DND-41 (cell line): ENCODE measurements at regions not wholly inside any gene's neighbourhood (a gene's known extent, or its start where the extent isn't known, plus 50 kb on each side); places are given as distances from the start of the nearest gene placed in this dataset.
"Not testable (repeated sequence)": the region's sequence is repeated elsewhere in the genome, so short reads cannot be mapped to it uniquely, and the experiment has no call there.

Experiments
- ATAC-seq: fragments of 200-7000 bp; cut with Tn5 transposase; 3 replicates; pipeline ENCODE4 v1.9.1; 2021; ENCODE audit warnings: low read depth; ENCODE audit not compliant: insufficient read depth
- DNase-seq: peaks from one replicate; pipeline ENCODE4 v3.0.0-alpha.2; 2020
- H2AFZ ChIP-seq: 2 replicates; pipeline ENCODE4 v1.6.0; 2012; ENCODE audit warnings: low read depth, low read length
- H3K27ac ChIP-seq: 2 replicates; pipeline ENCODE4 v1.5.1; 2012; ENCODE audit warnings: low read length, inconsistent platforms
- H3K27me3 ChIP-seq: fragments of 200-600 bp; sonication (generic); 2 replicates; pipeline ENCODE4 v1.6.0; 2012; ENCODE audit warnings: low read length, mild to moderate bottlenecking, inconsistent platforms; ENCODE audit not compliant: insufficient read depth, poor library complexity
- H3K36me3 ChIP-seq: 2 replicates; pipeline ENCODE4 v1.5.1; 2012; ENCODE audit warnings: low read length, inconsistent platforms; ENCODE audit not compliant: insufficient read depth
- H3K4me1 ChIP-seq: 2 replicates; pipeline ENCODE4 v1.5.1; 2012; ENCODE audit warnings: mild to moderate bottlenecking, low read length; ENCODE audit not compliant: insufficient read depth
- H3K4me2 ChIP-seq: 2 replicates; pipeline ENCODE4 v1.6.0; 2012; ENCODE audit warnings: mild to moderate bottlenecking, moderate library complexity, low read length, inconsistent platforms; ENCODE audit not compliant: insufficient read depth
- H3K4me3 ChIP-seq, 2 experiments: fragments of 200-600 bp in 1 of 2; shearing (Covaris generic) in 1 of 2; 2 replicates each; pipeline ENCODE4 v1.5.1; 2012 to 2016; ENCODE audit warnings: inconsistent platforms in 2 of 2, low read length in 2 of 2, mild to moderate bottlenecking in 2 of 2, low read depth in 1 of 2, moderate library complexity in 1 of 2
- H3K79me2 ChIP-seq: 2 replicates; pipeline ENCODE4 v1.6.0; 2012; ENCODE audit warnings: low read length, inconsistent platforms; ENCODE audit not compliant: insufficient read depth
- H3K9ac ChIP-seq: 2 replicates; pipeline ENCODE4 v1.6.0; 2012; ENCODE audit warnings: low read depth, mild to moderate bottlenecking, inconsistent platforms, low read length, moderate library complexity
- H3K9me3 ChIP-seq: 2 replicates; pipeline ENCODE4 v1.5.1; 2012; ENCODE audit warnings: low read length, moderate library complexity, mild to moderate bottlenecking, inconsistent platforms; ENCODE audit not compliant: insufficient read depth, severe bottlenecking
- H4K20me1 ChIP-seq: 2 replicates; pipeline ENCODE4 v1.6.0; 2012; ENCODE audit warnings: low read length; ENCODE audit not compliant: insufficient read depth
- EZH2 ChIP-seq: IDR thresholded peaks from 3 replicates; pipeline ENCODE4 v1.6.1; 2012; ENCODE audit warnings: borderline replicate concordance, low read depth, mild to moderate bottlenecking, moderate library complexity, low read length, inconsistent platforms; ENCODE audit not compliant: severe bottlenecking
- TF ChIP-seq, protein P1 (sequence below): IDR thresholded peaks from 2 replicates; pipeline ENCODE4 v1.5.1; 2012; ENCODE audit warnings: borderline replicate concordance, low read length, moderate library complexity, mild to moderate bottlenecking; ENCODE audit not compliant: poor library complexity, severe bottlenecking; ENCODE audit errors: extremely low read depth

GRCh38 chr3:181935915-181936314 is 224.2 kb downstream of the SOX2 start:
- DNase-seq, result no peak
- Histone ChIP-seq H4K20me1 (no peaks in the 10 kb centered on the region), H3K9ac (no peak overlapping the region), H3K4me3 (no peak overlapping the region), H3K79me2 (no peaks in the 10 kb centered on the region), H3K4me1 (no peaks in the 10 kb centered on the region), H3K4me2 (no peak overlapping the region), H3K27me3 (no peaks in the 10 kb centered on the region), H2AFZ (no peak overlapping the region), H3K9me3 (no peaks in the 10 kb centered on the region), H3K36me3 (no peaks in the 10 kb centered on the region), H3K27ac (no peak overlapping the region)
- no peak for TF ChIP-seq EZH2
- TF ChIP-seq, protein P1, sequence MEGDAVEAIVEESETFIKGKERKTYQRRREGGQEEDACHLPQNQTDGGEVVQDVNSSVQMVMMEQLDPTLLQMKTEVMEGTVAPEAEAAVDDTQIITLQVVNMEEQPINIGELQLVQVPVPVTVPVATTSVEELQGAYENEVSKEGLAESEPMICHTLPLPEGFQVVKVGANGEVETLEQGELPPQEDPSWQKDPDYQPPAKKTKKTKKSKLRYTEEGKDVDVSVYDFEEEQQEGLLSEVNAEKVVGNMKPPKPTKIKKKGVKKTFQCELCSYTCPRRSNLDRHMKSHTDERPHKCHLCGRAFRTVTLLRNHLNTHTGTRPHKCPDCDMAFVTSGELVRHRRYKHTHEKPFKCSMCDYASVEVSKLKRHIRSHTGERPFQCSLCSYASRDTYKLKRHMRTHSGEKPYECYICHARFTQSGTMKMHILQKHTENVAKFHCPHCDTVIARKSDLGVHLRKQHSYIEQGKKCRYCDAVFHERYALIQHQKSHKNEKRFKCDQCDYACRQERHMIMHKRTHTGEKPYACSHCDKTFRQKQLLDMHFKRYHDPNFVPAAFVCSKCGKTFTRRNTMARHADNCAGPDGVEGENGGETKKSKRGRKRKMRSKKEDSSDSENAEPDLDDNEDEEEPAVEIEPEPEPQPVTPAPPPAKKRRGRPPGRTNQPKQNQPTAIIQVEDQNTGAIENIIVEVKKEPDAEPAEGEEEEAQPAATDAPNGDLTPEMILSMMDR, result no peak
- ATAC-seq, result no peak

DNA sequence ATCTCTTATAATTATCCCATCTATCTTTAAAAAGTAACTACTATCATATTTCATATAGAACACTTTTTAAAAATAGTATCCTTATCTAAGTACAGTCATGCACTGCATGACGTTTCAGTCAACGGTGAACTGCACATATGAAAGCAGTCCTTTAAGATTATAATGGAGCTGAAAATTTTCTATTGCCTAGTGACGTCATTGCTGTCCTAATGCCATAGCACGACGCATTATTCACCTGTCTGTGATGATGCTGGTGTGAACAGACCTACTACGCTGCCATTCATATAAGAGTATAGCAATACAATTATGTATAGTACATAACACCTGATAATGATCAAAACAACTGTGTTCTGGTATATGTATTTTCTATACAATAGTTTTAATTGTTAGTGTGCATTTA is 225.0 kb downstream of the SOX2 start:
- ATAC-seq, result no peak
- Histone ChIP-seq H4K20me1 (no peaks in the 10 kb centered on the region), H2AFZ (no peak overlapping the region), H3K4me1 (no peaks in the 10 kb centered on the region), H3K36me3 (no peaks in the 10 kb centered on the region), H3K9ac (no peak overlapping the region), H3K4me3 (no peak overlapping the region), H3K27me3 (no peaks in the 10 kb centered on the region), H3K9me3 (no peaks in the 10 kb centered on the region), H3K27ac (no peak overlapping the region), H3K4me2 (no peak overlapping the region), H3K79me2 (no peaks in the 10 kb centered on the region)
- TF ChIP-seq, protein P1, result no peak
- TF ChIP-seq EZH2, result no peak
- DNase-seq, result no peak

DNA sequence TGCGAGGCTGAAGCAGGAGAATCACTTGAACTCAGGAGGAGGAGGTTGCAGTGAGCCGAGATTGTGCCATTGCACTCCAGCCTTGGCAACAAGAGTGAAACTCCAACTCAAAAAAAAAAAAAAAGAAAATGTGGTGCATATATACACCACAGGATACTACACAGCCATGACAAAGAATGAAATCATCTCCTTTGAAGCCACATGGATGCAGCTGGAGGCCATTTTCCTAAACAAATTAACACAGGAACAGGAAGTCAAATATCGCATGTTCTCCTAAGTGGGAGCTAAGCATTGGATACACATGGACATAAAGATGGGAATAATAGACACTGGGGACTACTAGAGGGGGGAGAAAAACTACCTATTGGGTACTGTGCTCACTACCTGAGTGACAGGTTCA is 226.9 kb downstream of the SOX2 start:
- not testable (repeated sequence) for DNase-seq, H4K20me1 ChIP-seq, H3K27ac ChIP-seq, ATAC-seq, H2AFZ ChIP-seq, H3K27me3 ChIP-seq, H3K9me3 ChIP-seq, H3K4me1 ChIP-seq, H3K79me2 ChIP-seq, H3K36me3 ChIP-seq, H3K4me2 ChIP-seq, H3K9ac ChIP-seq, H3K4me3 ChIP-seq

DNA sequence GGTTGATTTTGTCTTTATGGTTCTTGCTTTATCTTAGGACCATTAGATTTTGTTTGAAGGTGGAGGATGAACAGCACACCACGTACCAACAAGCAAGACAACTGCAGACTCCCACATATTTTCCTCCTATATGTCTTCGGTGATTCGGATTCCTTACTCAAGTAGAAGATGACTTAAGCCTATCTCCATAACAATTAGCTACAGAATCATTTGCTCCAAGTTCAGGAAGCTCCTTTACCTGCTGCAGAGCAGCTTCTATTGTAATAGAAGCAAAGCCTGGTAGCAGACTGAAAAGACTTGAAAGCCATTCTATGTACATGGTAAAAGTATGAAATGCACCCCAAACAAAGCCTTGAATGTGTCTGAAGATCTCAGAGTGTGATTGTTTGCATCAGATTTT is 229.0 kb downstream of the SOX2 start:
- no peaks in the 10 kb centered on the region for H4K20me1 ChIP-seq
- no peak overlapping the region for H3K4me3 ChIP-seq
- ATAC-seq (no peak), DNase-seq (no peak)
- H3K27ac ChIP-seq, result no peak overlapping the region
- TF ChIP-seq, protein P1, result no peak
- no peak for TF ChIP-seq EZH2
- H3K79me2 ChIP-seq, result no peaks in the 10 kb centered on the region
- no peaks in the 10 kb centered on the region for H3K27me3 ChIP-seq
- no peak overlapping the region for H2AFZ ChIP-seq
- H3K9me3 ChIP-seq, result no peaks in the 10 kb centered on the region
- no peak overlapping the region for H3K4me2 ChIP-seq
- no peaks in the 10 kb centered on the region for H3K36me3 ChIP-seq
- no peak overlapping the region for H3K9ac ChIP-seq
- H3K4me1 ChIP-seq, result no peaks in the 10 kb centered on the region
